ENCODE measurements at regions not wholly inside any gene's neighbourhood (a gene's known extent, or its start where the extent isn't known, plus 50 kb on each side); places are given as distances from the start of the nearest gene placed in this dataset.

DNA sequence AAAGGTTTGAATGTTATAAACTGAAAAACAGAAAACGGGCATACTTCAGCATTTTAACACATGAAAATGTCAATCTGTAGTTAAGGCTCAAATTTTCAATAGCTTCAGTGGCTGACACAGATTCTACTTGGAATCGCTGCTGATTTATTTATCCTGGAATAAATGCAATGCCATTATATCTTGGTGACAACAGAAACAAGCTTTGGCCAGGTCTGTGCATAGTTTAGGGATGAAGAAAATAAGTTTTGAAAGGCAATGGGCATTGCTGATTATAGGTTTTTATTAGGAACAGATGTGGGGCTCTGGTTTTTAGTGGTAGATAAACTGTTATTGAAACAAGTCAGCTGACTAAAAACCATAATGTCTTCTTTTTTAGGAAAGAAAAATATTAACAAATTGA, 96.8 kb upstream of the SOX4 start:
- Mint-ChIP-seq H3K27ac (ENCODE audit: unreplicated experiment) (no peak overlapping the region), H3K4me3 (ENCODE audit: unreplicated experiment) (no peak overlapping the region), H3K4me1 (ENCODE audit: low read depth, unreplicated experiment) (peaks cover 8% of the 10 kb centered on the region), H3K36me3 (ENCODE audit: insufficient read depth, unreplicated experiment) (no peaks in the 10 kb centered on the region), H3K9me3 (ENCODE audit: unreplicated experiment) (no peaks in the 10 kb centered on the region), H3K27me3 (ENCODE audit: insufficient read depth, unreplicated experiment) (no peaks in the 10 kb centered on the region)
- Histone ChIP-seq H3K9me3 (no peaks in the 10 kb centered on the region), H3K36me3 (ENCODE audit: control insufficient read depth, insufficient read depth, low read length) (no peaks in the 10 kb centered on the region), H3K4me1 (0 out of 2 replicates have a peak, but pooled peaks cover 3% of the 10 kb centered on the region), H3K4me3 (ENCODE audit: low read depth, low read length) (no peak overlapping the region), H3K27me3 (replicated peaks; ENCODE audit: control insufficient read depth, insufficient read depth, low read length) (no peaks in the 10 kb centered on the region)
- ChIA-PET CTCF (no interaction called here), POLR2A (no interaction called here)
- TF ChIP-seq, protein P1, sequence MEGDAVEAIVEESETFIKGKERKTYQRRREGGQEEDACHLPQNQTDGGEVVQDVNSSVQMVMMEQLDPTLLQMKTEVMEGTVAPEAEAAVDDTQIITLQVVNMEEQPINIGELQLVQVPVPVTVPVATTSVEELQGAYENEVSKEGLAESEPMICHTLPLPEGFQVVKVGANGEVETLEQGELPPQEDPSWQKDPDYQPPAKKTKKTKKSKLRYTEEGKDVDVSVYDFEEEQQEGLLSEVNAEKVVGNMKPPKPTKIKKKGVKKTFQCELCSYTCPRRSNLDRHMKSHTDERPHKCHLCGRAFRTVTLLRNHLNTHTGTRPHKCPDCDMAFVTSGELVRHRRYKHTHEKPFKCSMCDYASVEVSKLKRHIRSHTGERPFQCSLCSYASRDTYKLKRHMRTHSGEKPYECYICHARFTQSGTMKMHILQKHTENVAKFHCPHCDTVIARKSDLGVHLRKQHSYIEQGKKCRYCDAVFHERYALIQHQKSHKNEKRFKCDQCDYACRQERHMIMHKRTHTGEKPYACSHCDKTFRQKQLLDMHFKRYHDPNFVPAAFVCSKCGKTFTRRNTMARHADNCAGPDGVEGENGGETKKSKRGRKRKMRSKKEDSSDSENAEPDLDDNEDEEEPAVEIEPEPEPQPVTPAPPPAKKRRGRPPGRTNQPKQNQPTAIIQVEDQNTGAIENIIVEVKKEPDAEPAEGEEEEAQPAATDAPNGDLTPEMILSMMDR (IDR thresholded peaks at IDR 0.05; ENCODE audit: insufficient read depth in 1 of 2, low read depth in 1 of 2, low read length in 1 of 2, severe bottlenecking in 1 of 2, unreplicated experiment in 1 of 2) = no peak
- no peak for DNase-seq
- BruUV-seq (replicated peaks) = no TSS peak
- intact Hi-C loops (cut with micrococcal nuclease; ENCODE audit: unreplicated experiment) = no loop called here

DNA sequence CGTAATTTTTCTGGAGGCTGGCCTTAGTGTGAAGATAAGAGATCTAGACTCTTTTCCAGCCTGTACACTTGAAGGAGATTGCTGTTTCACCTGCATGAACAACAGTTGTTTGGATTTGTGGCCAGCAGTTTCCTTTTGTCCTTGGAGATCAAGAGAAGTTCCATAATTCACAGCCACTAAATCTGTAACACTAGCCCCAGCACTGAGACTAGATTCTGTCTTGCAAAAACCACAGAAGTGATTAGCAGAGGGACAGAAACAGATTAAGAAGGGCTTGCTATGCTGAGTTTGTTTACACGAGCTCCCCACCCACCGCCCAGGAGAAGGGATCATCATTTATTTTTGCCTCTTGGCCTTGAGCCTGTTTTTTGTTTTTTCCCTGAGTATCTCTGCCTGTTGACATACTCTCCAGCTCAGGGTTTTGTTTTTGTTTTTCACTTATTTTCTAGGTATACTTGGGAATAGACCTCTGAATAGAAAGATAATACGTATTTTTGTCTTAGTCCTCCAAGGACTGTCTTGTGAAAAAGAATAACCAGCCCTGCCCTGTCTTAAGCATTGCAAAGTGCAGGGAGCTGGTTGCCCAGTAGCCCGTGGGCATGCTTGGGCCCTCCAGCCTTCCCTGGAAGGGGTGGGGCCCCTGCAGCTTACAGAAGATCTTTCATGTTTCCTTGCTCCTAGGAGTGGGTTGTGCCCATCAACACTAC, 93.1 kb upstream of the SOX4 start:
- no peaks in the 10 kb centered on the region for H3K9me3 ChIP-seq
- no peaks in the 10 kb centered on the region for H3K36me3 ChIP-seq (ENCODE audit: control insufficient read depth, insufficient read depth, low read length)
- DNase-seq = no peak
- H3K4me3 ChIP-seq (ENCODE audit: low read depth, low read length) = no peak overlapping the region
- peaks cover 8% of the 10 kb centered on the region for H3K4me1 Mint-ChIP-seq (ENCODE audit: low read depth, unreplicated experiment)
- no peaks in the 10 kb centered on the region for H3K9me3 Mint-ChIP-seq (ENCODE audit: unreplicated experiment)
- no peak overlapping the region for H3K27ac Mint-ChIP-seq (ENCODE audit: unreplicated experiment)
- CTCF ChIA-PET = no interaction called here
- POLR2A ChIA-PET = no interaction called here
- intact Hi-C loops (cut with micrococcal nuclease; ENCODE audit: unreplicated experiment) = no loop called here
- TF ChIP-seq, protein P1 (IDR thresholded peaks at IDR 0.05; ENCODE audit: insufficient read depth in 1 of 2, low read depth in 1 of 2, low read length in 1 of 2, severe bottlenecking in 1 of 2, unreplicated experiment in 1 of 2) = no peak
- 0 out of 2 replicates have a peak, but pooled peaks cover 3% of the 10 kb centered on the region for H3K4me1 ChIP-seq
- no peak overlapping the region for H3K4me3 Mint-ChIP-seq (ENCODE audit: unreplicated experiment)
- H3K36me3 Mint-ChIP-seq (ENCODE audit: insufficient read depth, unreplicated experiment) = no peaks in the 10 kb centered on the region
- no peaks in the 10 kb centered on the region for H3K27me3 Mint-ChIP-seq (ENCODE audit: insufficient read depth, unreplicated experiment)
- no peaks in the 10 kb centered on the region for H3K27me3 ChIP-seq (replicated peaks; ENCODE audit: control insufficient read depth, insufficient read depth, low read length)
- BruUV-seq (replicated peaks) = no TSS peak

DNA sequence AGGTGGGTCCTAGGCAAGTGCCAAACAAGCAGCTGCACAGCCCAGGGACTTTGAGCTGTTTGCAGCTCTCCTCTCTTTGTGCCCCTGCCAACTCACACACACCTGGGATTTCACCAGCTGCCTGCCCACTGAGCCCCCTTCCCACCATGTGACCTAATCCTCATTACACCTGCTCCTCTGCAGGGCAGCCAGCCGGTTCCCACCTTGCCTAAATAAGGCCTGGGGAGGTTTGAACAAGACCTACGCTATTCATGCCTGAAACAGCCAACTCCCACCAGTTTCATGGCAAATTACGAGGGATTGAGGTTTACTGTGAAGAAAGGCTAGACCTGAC, 92.6 kb upstream of the SOX4 start:
- POLR2A ChIA-PET = no interaction called here
- Mint-ChIP-seq H3K4me1 (ENCODE audit: low read depth, unreplicated experiment) (peaks cover 8% of the 10 kb centered on the region), H3K36me3 (ENCODE audit: insufficient read depth, unreplicated experiment) (no peaks in the 10 kb centered on the region), H3K27ac (ENCODE audit: unreplicated experiment) (no peak overlapping the region), H3K27me3 (ENCODE audit: insufficient read depth, unreplicated experiment) (no peaks in the 10 kb centered on the region), H3K9me3 (ENCODE audit: unreplicated experiment) (no peaks in the 10 kb centered on the region), H3K4me3 (ENCODE audit: unreplicated experiment) (no peak overlapping the region)
- Histone ChIP-seq H3K9me3 (no peaks in the 10 kb centered on the region), H3K27me3 (replicated peaks; ENCODE audit: control insufficient read depth, insufficient read depth, low read length) (no peaks in the 10 kb centered on the region), H3K36me3 (ENCODE audit: control insufficient read depth, insufficient read depth, low read length) (no peaks in the 10 kb centered on the region), H3K4me1 (0 out of 2 replicates have a peak, but pooled peaks cover 3% of the 10 kb centered on the region), H3K4me3 (ENCODE audit: low read depth, low read length) (no peak overlapping the region)
- CTCF ChIA-PET = no interaction called here
- no peak for DNase-seq
- TF ChIP-seq, protein P1 (IDR thresholded peaks at IDR 0.05; ENCODE audit: insufficient read depth in 1 of 2, low read depth in 1 of 2, low read length in 1 of 2, severe bottlenecking in 1 of 2, unreplicated experiment in 1 of 2) = no peak
- BruUV-seq (replicated peaks) = no TSS peak
- intact Hi-C loops (cut with micrococcal nuclease; ENCODE audit: unreplicated experiment) = no loop called here
